Activated CD4-positive, alpha-beta T cell treated with anti-CD3 and anti-CD28 coated beads, Interleukin-2, Interleukin-4, amounts not matched to agents 100 ng/mL and 50 ng/mL, durations not matched to agents 16 hours and 8 hours (primary cell): ENCODE measurements at regions not wholly inside any gene's neighbourhood (a gene's known extent, or its start where the extent isn't known, plus 50 kb on each side); places are given as distances from the start of the nearest gene placed in this dataset.

ENCODE experiments used
- DNase-seq: peaks from one replicate; pipeline ENCODE4 v3.0.0-alpha.2; 2020; ENCODE audit warnings: low spot score

DNA sequence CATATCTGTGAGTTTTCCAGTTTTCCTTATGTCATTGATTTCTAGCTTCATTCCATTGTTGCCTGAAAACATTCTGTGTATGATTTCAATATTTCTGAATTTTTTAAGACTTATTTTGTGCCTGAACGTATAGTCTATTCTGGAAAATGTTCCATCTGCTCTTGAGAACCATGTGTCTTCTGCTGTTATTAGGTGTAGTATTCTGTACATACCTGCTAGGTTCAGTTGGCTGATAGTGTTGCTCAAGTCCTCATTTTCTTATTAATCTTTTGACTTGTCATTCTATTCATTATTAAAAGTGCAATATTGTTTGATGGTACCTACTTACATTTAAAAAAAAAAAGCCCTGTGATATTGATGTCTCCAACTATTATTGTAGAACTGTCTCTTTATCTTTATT is 869.8 kb upstream of the MAN1A1 start:
- DNase-seq = no peak

DNA sequence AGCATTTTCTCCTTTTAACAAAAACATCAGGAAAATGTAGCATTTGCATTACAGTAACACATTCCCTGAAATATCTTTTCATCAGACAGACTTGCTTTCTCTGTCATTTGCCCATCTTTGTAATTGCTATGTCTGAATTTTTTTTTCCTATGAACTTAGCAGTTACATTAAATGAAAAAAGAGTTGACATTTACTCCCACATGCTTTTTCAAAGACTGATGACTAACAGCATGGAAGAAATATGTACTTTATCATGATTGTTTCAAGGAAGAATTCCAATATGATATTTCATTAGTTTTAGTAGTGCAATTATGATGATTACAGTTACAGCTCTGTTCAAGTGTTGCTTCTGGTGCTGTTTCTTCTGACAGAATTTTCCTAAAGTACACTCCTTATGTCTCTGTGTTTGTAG is 864.5 kb upstream of the MAN1A1 start:
- DNase-seq = no peak

DNA sequence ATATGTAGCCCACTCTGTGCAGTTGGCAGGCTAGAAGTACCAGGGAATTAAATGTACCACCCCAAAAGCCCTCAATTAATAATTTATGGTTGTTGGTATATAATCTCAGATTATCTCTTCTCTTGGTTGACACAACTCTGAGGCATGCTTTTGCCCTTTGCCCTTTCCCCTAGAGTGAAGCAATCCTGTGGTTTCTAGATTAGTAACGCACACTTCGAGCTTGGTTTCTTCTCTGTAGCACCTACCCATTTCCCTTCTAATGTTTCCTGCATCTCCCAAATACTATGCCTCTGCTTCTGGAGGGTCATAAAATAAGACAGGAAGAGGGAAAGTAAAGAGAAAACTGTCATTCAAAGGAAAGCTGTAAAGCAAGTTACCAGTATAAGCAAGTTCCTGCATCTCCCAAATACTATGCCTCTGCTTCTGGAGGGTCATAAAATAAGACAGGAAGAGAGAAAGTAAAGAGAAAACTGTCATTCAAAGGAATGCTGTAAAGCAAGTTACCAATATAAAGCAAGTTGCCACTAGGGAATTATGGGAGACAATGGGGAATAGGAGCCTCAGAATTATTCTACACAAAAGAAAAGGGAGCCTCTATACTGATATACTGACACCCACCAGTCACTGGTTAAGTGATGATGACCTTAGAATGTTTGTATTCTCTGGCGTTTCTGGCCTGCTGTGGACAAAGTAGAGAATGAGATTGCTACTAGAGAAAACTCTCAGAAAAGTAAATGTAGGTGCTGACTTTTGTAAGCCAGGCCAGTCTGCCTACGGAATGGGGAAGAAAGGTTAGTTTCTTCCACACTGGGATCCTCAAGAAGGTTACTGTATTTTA is 862.6 kb upstream of the MAN1A1 start:
- no peak for DNase-seq

DNA sequence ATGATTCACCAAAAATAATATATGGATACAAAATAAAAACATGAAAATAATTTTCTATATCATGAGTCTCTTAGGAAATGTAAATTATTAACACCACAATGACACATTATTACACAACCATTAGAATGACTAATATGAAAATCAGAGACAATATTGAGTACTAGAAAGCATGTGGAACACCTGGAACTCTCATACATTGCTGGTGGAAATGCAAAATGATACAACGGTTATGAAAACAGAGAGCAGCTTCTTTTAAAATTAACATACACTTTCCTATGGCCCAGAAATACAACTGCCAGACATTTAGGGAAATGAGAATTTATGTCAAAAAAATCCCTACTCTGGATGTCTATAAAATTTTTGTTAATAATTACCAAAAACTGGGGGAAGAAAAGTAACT is 853.3 kb upstream of the MAN1A1 start:
- no peak for DNase-seq

DNA sequence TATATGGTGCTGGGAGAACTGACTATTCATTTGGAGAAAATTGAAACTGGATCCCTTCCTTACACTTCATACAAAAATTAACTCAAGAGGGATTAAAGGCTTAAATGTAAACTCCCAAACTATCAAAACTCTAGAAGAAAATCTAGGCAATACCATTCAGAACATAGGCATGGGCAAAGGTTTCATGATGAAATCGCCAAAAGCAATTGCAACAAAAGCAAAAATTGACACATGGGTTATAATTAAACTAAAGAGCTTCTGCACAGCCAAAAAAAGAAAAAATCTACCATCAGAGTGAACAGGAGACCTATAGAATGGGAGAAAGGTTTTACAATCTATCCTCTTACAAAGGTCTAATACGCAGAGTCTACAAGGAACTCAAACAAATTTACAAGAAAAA is 851.3 kb upstream of the MAN1A1 start:
- DNase-seq = no peak

DNA sequence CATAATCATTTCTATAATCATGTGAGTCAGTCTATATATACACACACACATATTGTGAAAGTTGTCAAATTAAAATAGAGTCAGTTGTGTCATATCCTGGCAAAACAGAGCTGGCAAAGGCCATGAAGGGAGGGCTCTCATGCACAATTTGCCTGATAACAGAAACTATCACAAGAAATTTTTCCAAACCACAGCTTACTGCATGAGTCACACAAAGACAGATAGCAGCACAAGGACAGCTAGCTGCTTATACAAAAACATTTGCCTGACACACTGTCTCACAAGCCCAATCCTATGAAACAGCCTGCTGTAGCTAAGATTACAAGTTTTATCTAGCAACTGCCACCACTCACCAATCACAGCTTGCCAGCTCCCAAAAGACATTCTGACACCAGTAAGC is 848.5 kb upstream of the MAN1A1 start:
- peak; percentile 5 for DNase-seq

DNA sequence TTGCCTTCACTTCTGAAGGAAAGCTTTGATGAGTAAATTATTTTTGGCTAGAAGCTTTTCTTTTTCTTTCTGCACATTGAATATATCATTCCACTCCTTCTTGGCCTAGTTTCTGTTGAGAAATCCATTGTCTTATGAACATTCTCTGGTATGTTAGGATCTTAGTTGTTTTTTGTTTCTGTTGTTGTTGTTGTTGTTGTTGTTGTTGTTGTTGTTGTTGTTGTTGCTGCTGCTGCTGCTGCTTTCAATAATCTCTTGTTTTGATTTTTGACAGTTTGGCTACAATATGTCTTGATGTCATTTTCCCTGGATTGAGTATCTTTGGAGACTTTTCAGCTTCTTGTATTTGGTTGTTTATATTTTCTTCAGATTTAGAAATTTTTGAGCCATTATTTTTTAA is 836.5 kb upstream of the MAN1A1 start:
- DNase-seq = no peak

DNA sequence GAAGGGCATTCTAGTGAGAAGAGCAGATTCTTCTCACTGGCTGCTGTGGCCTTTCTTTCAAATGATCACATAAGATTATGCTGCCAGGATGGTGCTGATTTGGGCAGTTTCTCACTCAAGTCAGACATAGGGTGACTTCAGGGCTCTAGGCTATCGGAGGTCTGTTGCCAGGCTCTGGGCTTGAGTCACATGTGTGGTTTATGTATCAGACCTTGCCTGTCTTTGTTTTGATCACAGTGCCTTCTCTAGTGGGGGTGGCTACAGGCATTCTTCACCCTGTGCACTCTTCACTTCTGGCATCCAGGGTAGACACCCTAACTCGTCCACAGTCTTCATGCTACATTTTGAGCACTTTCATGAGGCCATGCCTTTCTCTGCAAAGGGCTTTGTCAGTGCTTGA is 823.7 kb upstream of the MAN1A1 start:
- DNase-seq = no peak

DNA sequence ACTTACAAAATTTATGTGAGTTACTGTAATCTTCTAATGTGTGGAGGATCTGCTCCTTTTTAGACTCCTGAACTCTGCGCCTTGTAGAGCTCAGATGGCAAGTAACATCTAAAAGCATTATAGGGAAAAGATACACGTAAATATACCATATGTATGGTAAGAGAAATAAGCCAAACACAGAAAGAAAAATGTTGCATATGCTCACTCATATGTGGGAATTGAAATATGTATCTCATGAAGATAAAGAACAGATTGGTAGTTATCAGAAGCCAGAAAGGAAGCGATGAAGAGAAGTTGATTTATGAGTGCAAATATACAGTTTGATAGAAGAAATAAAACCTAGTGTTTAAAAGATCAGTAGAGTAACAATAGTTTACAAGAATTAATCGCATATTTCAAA is 815.0 kb upstream of the MAN1A1 start:
- DNase-seq = no peak

DNA sequence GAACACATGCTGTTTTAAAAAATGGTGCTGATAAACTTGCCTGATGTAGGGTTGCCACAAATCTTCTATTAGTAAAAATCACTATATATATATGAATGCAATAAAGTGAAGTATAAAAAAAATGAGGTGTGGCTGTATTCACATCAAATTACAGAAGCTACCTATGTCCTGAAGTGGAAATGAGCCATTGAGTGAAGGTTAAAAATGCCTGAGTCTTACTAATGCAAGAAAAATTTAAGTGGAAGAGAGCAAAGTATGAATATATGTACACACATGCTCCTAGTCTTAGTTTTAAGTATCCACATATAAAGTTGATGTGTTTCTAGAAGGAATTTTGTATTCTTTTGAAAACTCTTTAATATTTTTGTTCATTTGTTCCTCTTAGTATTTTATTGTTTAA is 808.3 kb upstream of the MAN1A1 start:
- DNase-seq = no peak

DNA sequence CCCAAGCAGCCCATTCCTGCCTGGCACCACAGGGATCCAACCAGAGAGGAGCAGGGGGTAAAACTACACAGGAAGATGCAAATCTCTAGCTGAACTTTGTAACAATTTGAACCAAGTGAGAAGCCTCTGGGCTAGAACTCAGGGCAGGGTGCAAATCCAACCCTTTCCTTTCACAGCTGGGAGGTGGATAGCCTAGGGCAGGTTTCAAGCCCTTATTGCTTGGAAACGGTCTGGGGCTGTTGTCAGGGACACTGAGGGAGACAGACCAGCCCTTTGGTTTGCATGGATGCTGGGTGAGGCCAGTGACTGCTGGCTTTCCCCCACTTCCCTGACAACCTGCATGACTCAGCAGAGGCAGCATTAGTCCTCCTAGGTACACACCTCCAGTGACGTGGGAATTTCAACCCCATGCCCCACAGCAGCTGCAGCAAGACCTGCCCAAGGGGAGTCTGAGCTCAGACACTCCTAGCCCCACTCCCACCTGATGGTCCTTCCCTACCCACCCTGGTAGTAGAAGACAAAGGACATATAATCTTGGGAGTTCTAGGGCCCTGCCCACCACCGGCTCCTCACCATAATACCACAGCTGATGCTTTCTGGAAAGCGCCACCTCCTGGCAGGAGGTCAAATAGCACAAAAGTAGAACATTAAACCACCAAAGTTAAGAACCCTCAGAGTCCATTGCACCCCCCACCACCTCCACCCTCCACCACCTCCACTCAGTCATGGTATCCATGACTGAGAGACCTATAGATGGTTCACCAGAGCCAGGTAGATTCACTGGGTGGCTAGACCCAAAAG is 797.7 kb upstream of the MAN1A1 start:
- no peak for DNase-seq

DNA sequence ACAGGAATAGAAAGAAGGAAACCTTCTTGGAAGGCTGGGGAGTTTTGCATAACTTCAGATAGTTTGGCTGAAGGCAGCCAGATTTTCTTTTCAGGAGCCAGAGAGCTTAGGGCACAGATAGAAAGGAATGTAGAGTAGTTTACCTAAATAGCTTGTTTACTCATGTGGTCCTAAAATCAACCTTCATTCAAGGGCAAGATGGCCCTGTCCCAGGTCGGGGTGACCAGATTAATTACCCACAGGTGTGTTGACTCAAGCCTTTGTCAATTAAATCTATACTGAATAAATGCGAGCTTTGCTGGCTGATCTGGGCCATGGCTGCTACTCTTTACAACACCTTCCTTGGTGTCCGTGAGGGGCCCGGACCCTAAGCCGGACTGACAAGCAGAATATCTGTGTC is 792.0 kb upstream of the MAN1A1 start:
- no peak for DNase-seq

DNA sequence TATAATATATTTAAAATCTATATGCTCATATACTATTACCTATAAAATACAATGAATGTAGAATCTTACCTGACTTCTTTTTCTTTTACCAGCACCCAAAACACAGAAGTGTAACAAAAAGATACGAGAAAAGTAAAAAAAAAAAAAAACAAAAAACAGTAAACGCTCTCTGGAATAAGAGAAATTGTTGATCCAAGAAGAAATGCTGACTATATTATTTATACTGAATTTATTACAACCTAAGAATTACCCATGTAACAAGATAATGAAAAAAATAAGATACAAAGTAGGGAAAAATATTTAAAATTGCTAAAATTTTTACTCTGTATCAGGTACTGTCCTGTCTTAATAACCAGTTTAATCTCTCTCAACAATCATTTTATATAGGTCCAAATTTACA is 787.9 kb upstream of the MAN1A1 start:
- no peak for DNase-seq

DNA sequence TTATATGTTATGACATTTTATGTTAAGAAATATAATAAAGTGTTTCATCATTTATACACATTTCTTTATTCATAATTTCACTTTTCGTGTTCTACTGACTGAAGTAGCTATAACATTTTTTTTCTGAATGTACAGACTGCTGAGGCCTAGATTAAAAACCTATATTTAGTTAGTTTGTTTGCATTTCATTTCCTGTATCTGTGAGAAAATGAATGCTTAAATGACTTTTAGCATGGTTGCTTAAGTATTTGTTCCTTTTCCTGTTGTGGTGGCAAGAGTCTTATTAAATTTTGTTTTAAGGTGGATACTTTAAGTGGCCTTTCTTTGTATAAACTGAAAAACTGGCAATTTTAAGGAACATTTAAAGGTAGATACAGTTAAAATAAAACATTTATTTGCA is 779.7 kb upstream of the MAN1A1 start:
- no peak for DNase-seq

DNA sequence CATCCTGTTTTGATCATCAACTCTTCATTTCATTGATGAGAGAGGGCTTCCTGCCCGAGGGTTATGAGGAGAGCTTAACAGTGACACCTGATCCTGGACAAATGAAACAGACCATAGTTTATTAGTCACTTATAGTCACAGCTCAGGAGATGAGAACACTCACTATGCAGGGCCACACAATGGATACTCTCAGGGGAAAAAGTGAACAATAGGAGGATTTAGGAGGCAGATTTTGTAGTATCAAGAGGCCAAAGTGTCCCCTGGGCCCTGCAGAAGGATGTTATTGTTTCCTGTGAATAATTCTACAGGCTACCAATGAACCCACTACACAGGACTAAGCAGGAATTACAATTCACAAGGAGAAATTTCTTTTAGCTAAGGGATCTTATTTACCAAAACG is 772.8 kb upstream of the MAN1A1 start:
- no peak for DNase-seq

DNA sequence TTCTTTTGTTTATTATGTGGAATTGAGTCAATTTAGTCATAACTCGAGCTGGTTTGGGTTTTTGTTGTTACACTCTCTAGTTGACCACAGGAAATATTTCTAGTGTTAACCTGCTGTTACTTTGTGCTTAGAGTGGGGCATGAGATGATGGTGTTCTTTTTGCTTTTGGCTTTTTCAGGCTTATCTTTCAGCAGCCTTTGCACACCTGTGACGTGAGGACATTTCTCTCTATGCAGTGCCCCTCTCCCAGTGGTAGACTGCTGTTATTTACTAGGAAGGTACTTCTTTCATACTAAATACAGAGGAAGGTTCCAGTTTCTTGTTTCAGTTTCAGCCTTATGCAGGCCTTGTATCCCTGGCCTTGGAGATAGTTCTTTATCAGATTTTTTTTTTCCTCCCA is 766.8 kb upstream of the MAN1A1 start:
- DNase-seq = no peak

DNA sequence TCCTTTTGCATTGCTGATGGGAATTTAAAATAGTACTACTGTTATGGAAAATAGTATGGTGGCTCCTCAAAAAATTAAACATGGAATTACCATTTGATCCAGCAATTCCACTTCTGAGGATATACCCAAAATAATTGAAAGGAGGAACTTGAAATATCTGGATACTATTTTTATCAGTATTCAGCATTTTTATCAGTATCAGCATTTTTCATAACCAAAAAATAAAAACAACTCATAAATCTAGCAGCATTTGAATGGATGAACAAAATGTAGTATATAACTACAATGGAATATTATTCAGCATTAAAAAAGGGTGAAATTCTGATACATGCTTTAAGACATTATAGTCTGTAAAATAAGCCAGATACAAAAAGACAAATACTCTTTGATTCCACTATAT is 763.4 kb upstream of the MAN1A1 start:
- no peak for DNase-seq

DNA sequence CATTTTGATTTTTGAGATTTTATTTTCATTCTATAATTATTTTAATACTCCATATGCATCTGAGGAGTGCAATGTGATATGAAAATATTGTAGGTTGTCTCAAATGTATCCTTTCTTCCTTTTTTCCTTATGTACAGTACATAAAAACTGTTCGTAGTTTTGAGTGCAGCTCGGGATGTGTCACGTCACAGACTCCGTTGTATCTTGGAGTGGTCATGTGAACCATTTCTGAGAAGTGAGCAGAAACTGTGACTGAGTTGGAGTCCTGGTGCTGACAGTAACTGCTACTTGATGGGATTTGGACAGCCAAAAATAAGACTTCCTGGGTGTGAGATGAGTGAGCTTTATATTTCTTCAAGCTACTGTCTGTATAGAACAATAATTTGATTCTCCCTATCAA is 761.4 kb upstream of the MAN1A1 start:
- no peak for DNase-seq

DNA sequence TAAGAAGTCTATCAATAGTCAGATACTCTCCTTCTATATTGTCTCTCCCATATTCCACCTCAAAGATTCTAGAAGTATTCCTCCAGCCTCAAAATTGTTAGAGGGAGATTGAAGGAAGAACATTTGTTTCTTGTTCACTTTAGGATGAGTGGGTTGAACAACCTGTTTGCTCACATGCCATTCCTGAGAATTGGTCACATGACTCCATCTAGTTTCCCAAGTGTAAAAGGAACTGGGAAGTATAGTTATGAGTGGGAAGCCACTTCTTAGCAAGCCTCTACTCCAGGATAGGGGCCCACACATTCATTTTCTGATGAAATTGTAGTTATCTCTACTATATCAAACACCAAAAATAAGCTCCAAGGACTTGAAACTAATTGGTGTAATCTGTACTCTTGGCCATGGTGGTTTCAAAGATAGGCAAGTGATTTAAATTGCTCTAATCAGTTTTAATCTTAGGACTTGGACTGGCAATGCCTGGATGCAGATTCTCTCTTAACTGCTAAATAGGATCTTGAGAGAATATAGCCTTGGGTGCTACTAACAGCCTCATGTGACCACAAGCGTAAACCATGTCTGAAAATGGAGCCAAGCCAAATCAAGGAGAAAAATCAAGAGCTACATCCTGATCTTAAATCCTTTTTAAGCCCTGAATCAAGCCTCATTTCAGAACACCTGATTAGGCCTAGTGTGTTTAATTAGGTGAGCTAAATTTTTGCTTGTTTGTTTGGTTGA is 758.7 kb upstream of the MAN1A1 start:
- DNase-seq = no peak

DNA sequence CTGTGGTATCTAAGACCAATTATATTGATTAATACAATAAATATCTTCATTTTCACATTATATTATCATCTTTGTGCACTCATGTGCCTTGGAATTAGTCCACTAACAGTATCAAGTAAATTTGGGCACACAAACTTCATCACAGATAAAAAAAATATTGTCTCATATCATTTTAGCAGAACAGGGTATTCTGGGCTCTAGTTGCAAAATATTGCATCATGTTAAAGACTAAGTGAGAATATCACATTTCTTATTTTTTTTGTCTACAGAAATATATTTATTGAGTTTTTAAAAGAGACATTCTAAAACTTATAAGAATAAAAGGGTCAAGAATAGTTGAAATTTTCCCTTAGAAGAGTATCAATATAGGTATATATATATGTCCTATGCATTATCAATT is 754.1 kb upstream of the MAN1A1 start:
- no peak for DNase-seq

DNA sequence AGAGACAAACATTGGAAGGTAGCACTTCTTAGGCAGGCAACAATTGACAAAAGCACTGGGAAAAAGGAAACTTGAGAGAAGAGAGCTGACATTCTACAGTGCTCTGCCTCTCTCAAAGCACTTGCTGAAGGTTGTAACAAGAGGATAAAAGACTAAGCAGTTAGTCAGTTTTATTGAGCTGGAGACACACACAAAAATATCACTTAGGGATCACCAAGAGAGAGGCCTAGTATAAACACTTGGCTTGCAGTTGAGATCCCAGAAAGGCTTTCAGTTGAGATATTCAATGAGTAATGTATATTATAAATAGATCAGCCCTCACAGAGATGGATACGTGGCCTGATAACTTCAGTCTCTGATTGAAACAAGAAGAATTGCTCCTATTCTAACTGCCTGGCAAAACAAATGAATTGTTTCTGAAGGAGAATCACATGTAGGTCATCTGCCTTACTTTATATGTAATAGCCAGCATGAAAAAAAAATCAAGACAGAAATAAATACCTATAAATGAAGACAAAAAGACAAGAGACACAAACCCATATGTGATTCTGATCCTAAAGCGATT is 747.2 kb upstream of the MAN1A1 start:
- no peak for DNase-seq

DNA sequence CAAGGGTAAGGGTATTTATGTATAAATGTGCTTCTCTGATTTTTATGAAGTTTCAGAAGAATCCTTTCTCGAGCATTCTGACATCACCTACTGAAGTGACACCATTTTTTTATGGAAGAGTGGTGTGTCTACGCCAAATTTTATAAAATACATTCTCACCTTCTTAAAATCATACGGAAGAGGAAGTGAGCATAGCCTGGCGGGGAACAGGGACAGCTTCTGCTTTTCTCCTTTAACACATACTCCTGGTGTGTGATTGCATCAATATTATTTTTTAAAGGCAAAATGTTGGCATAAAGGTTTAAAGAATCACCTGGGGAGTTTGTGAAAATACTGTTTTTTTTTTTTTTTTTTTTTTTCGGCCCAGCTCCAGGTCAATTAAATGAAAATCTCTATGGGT is 733.6 kb upstream of the MAN1A1 start:
- DNase-seq = no peak

DNA sequence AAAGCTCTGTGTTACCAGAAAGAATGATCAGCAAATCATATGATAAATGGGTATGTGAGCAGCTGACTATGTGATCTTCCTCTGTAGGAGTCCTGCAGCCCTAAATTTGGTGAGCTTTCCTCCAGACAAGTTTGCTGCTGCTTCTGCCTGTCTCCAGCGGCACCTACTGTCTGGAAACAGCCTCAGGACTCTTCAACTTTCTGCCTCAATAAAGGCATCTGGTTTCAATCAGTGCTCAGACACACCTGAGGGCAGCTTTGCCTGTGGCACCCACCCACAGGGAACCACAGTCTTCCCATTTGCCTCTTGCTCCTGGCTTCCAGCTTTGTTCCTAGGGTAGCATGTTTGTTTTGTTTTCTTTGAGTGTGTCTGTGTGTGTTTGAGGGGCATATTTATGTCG is 727.9 kb upstream of the MAN1A1 start:
- DNase-seq = no peak
